CD4-positive, alpha-beta T cell (primary cell): ENCODE measurements at regions not wholly inside any gene's neighbourhood (a gene's known extent, or its start where the extent isn't known, plus 50 kb on each side); places are given as distances from the start of the nearest gene placed in this dataset.

Experiments used
- ATAC-seq: fragments of 200-7000 bp; cut with Tn5 transposase; one replicate; pipeline ENCODE4 v1.10.0; 2022; ENCODE audit warnings: mild to moderate bottlenecking; ENCODE audit not compliant: poor library complexity
- CTCF ChIA-PET: fragments of 350-600 bp; sonication (Branson Sonifier 250); formaldehyde crosslinking; loops from one replicate; lab custom pipeline; 2021; ENCODE audit warnings: antibody characterized with exemption, inconsistent platforms; lab: Charles Lee
- POLR2A ChIA-PET: fragments of 350-600 bp; sonication (Branson Sonifier 250); formaldehyde crosslinking; loops from one replicate; lab custom pipeline; 2021; ENCODE audit warnings: antibody characterized with exemption, inconsistent platforms; lab: Charles Lee
- DNase-seq, 14 experiments: peaks; one replicate each; pipeline ENCODE4 v3.0.0-alpha.2; 2013 to 2020; ENCODE audit warnings: mixed read lengths in 2 of 14
- H3K27ac ChIP-seq, 2 donors: one replicate each; pipeline versions ENCODE4 v1.5.1 to v1.7.0; 2013; ENCODE audit warnings: low read length in 2 of 2, low read depth in 1 of 2, mild to moderate bottlenecking in 1 of 2
- H3K27me3 ChIP-seq, 2 experiments: 1 replicate in 1 of 2; 2 replicates in 1 of 2; pipeline versions ENCODE4 v1.6.1 to v1.7.0; 2013; ENCODE audit warnings: low read length in 2 of 2, control low read depth in 1 of 2, mild to moderate bottlenecking in 1 of 2, moderate library complexity in 1 of 2; ENCODE audit not compliant: insufficient read depth in 2 of 2, control insufficient read depth in 1 of 2
- H3K36me3 ChIP-seq: one replicate; pipeline ENCODE4 v1.6.1; 2013; ENCODE audit warnings: low read length, control low read depth; ENCODE audit not compliant: insufficient read depth
- H3K4me1 ChIP-seq: one replicate; pipeline ENCODE4 v1.6.1; 2013; ENCODE audit warnings: low read length, control low read depth; ENCODE audit not compliant: insufficient read depth
- H3K4me3 ChIP-seq: one replicate; pipeline ENCODE4 v1.5.1; 2013; ENCODE audit warnings: mild to moderate bottlenecking, low read length, moderate library complexity
- H3K9me3 ChIP-seq, 2 experiments: 1 replicate in 1 of 2; 2 replicates in 1 of 2; pipeline versions ENCODE4 v1.6.1 to v1.7.0; 2013; ENCODE audit warnings: low read length in 2 of 2, mild to moderate bottlenecking in 2 of 2, control low read depth in 1 of 2, moderate library complexity in 1 of 2; ENCODE audit not compliant: control insufficient read depth in 1 of 2, insufficient read depth in 1 of 2
- H3K27ac Mint-ChIP-seq: one replicate; pipeline ENCODE4 v1.8.0; 2020; ENCODE audit warnings: mixed read lengths
- H3K27me3 Mint-ChIP-seq: one replicate; pipeline ENCODE4 v1.8.0; 2021; ENCODE audit warnings: mixed read lengths
- H3K36me3 Mint-ChIP-seq: one replicate; pipeline ENCODE4 v1.8.0; 2021; ENCODE audit warnings: low read depth, mixed read lengths
- H3K4me1 Mint-ChIP-seq: one replicate; pipeline ENCODE4 v1.8.0; 2021; ENCODE audit warnings: low read depth, mixed read lengths
- H3K4me3 Mint-ChIP-seq: one replicate; pipeline ENCODE4 v1.8.0; 2020; ENCODE audit warnings: mild to moderate bottlenecking, mixed read lengths
- H3K9me3 Mint-ChIP-seq: one replicate; pipeline ENCODE4 v1.8.0; 2020; ENCODE audit warnings: mixed read lengths
- intact Hi-C, 2 experiments: fragments of 100-400 bp; cut with DNase I in 1 of 2; cut with micrococcal nuclease in 1 of 2; formaldehyde crosslinking; loops; one replicate each; pipeline versions ENCODE4 v1.15.1 to v1.9.0; 2023 to 2025; cut with DNase I, micrococcal nuclease
- TF ChIP-seq, protein P1 (sequence below): fragments of 200-600 bp; IDR thresholded peaks from one replicate; pipeline ENCODE4 v1.8.0; 2022; ENCODE audit warnings: antibody characterized with exemption, mild to moderate bottlenecking

DNA sequence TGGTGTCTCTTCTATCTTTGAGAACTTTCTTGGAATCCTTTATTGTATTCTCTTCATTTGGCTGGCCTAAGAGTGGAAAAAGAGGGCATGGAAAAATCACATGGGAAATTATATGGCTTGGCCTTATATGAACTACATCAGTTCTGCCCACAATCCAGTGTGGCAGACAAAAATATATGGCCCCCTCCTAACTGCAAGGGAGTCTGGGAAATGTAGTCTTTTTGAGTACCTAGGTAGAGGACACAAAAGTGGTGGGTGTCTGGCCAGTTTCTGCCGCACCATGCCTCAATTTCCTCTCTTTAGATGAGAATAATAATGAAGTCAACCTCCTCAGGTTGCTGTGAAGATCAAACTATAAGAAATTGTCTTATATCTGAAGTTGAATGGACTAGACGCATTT, 109.3 kb downstream of the SCP2D1 start:
- no peaks in the 10 kb centered on the region for H3K36me3 ChIP-seq
- intact Hi-C loops: loop anchor here in 1 of 2 experiments (5.0 kb wide), 1 partner anchor 511 kb away; no protein-coding TSS in a partner anchor
- peaks cover 11% of the 10 kb centered on the region for H3K27me3 Mint-ChIP-seq
- no peaks in the 10 kb centered on the region for H3K4me1 ChIP-seq
- H3K4me3 Mint-ChIP-seq: no peak overlapping the region
- no peak overlapping the region for H3K27ac Mint-ChIP-seq
- DNase-seq (no peak), ATAC-seq (no peak)
- H3K4me3 ChIP-seq: no peak overlapping the region
- H3K36me3 Mint-ChIP-seq: no peaks in the 10 kb centered on the region
- no peaks in the 10 kb centered on the region for H3K4me1 Mint-ChIP-seq
- TF ChIP-seq, protein P1, sequence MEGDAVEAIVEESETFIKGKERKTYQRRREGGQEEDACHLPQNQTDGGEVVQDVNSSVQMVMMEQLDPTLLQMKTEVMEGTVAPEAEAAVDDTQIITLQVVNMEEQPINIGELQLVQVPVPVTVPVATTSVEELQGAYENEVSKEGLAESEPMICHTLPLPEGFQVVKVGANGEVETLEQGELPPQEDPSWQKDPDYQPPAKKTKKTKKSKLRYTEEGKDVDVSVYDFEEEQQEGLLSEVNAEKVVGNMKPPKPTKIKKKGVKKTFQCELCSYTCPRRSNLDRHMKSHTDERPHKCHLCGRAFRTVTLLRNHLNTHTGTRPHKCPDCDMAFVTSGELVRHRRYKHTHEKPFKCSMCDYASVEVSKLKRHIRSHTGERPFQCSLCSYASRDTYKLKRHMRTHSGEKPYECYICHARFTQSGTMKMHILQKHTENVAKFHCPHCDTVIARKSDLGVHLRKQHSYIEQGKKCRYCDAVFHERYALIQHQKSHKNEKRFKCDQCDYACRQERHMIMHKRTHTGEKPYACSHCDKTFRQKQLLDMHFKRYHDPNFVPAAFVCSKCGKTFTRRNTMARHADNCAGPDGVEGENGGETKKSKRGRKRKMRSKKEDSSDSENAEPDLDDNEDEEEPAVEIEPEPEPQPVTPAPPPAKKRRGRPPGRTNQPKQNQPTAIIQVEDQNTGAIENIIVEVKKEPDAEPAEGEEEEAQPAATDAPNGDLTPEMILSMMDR: no peak
- H3K27me3 ChIP-seq: no peaks in the 10 kb centered on the region
- POLR2A ChIA-PET: no interaction called here
- CTCF ChIA-PET: no interaction called here
- H3K9me3 Mint-ChIP-seq: peaks cover 2% of the 10 kb centered on the region
- H3K9me3 ChIP-seq: no peaks in the 10 kb centered on the region
- no peak overlapping the region for H3K27ac ChIP-seq

DNA sequence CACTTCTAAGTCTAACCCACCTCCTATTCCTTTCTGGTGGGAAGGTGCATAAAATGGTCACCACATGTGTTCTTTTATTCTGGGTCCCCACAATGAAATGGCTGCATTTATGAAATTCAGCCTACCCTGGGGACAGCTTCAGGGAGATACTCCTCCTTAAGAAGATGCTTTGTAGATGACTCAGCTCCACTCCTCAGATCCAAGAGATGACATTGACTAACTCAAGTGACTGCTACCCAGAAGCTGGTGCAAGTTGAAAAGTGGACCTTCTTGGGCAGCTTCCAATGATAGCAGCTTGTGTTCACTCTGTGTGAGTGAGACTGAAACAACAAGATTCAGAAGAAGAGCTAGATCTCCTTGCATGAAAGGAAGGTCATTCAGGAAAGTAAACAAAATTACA, 113.4 kb downstream of the SCP2D1 start:
- POLR2A ChIA-PET: no interaction called here
- TF ChIP-seq, protein P1: no peak

DNA sequence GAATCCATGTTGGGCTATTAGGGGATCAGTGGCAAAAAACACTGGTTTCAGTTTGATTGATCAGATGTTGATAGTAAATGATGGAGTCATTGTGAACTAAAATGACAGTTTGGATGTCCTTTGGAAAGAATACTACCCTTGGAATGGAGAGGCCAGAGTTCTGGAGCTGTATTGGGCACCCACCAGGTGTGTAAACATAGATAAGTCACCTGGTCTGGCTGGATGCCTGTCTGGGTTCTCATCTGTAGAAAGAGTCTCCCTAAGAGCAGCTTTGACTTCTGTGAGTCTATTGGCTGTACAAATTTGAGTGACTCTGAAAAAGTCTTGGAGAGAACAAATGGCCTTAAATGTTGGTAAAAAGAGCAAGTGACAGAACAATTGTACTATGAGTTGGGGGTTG, 115.0 kb downstream of the SCP2D1 start:
- Mint-ChIP-seq H3K36me3 (no peaks in the 10 kb centered on the region), H3K27me3 (no peaks in the 10 kb centered on the region), H3K9me3 (no peaks in the 10 kb centered on the region), H3K27ac (no peak overlapping the region), H3K4me3 (no peak overlapping the region), H3K4me1 (no peaks in the 10 kb centered on the region)
- Histone ChIP-seq H3K36me3 (no peaks in the 10 kb centered on the region), H3K27me3 (no peaks in the 10 kb centered on the region), H3K4me3 (no peak overlapping the region), H3K27ac (no peak overlapping the region), H3K4me1 (no peaks in the 10 kb centered on the region), H3K9me3 (no peaks in the 10 kb centered on the region)
- DNase-seq (no peak), ATAC-seq (no peak)
- TF ChIP-seq, protein P1: no peak
- ChIA-PET CTCF (no interaction called here), POLR2A (no interaction called here)
- intact Hi-C loops: no loop called here

More for the DNA sequence above, 113.4 kb downstream of the SCP2D1 start:
- Histone ChIP-seq H3K9me3 (no peaks in the 10 kb centered on the region), H3K27me3 (no peaks in the 10 kb centered on the region), H3K4me3 (no peak overlapping the region), H3K4me1 (no peaks in the 10 kb centered on the region), H3K27ac (no peak overlapping the region), H3K36me3 (no peaks in the 10 kb centered on the region)
- DNase-seq (no peak), ATAC-seq (no peak)
- Mint-ChIP-seq H3K36me3 (no peaks in the 10 kb centered on the region), H3K4me1 (no peaks in the 10 kb centered on the region), H3K27me3 (peaks cover 8% of the 10 kb centered on the region), H3K4me3 (no peak overlapping the region), H3K9me3 (peaks cover 2% of the 10 kb centered on the region), H3K27ac (no peak overlapping the region)
- intact Hi-C loops: no loop called here
- CTCF ChIA-PET: no interaction called here
